ENCODE measurements at regions not wholly inside any gene's neighbourhood (a gene's known extent, or its start where the extent isn't known, plus 50 kb on each side); places are given as distances from the start of the nearest gene placed in this dataset.

- no peak for TF ChIP-seq CREB1 (IDR thresholded peaks at IDR 0.05; ENCODE audit: low read depth)
- no peak for TF ChIP-seq NFIC (IDR thresholded peaks at IDR 0.05)
- TF ChIP-seq TEAD4 (IDR thresholded peaks at IDR 0.05), result no peak
- no peak for TF ChIP-seq USF1 (IDR thresholded peaks at IDR 0.05)
Measured at GRCh38 chr16:59535298-59535697, 801.2 kb upstream of the GOT2 start.

- TF ChIP-seq MAX (IDR thresholded peaks at IDR 0.05) (no peak), ZBTB7A (IDR thresholded peaks at IDR 0.05; ENCODE audit: low read depth) (no peak)
Measured at GRCh38 chr16:59527206-59527997, 793.3 kb upstream of the GOT2 start.

DNA sequence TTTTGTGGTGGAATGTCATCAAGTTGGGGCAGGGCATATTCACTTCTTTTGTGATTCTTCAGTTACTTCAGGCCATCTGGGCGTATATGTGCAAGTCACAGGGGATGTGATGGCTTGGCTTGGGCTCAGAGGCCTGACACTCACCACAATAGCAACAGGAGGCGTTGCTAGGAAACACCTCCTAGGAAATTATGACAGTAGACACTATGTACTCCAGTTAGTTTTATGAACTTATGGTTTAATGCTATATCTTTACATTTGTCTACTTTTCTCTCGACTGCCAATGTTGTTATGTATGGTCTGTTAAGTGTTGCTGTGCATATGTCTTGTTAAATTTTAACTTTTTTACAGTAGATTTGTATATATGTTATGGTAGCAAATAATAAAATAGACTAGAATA lies 788.7 kb upstream of the GOT2 start:
- TF ChIP-seq CEBPB (IDR thresholded peaks at IDR 0.05) (no peak), EGR1 (IDR thresholded peaks at IDR 0.05) (no peak), USF1 (IDR thresholded peaks at IDR 0.05) (no peak), CREB1 (IDR thresholded peaks at IDR 0.05; ENCODE audit: low read depth) (no peak), MAX (IDR thresholded peaks at IDR 0.05) (no peak), RAD21 (IDR thresholded peaks at IDR 0.05; ENCODE audit: low read depth) (no peak), TAF1 (IDR thresholded peaks at IDR 0.05; ENCODE audit: low read depth) (no peak), YY1 (IDR thresholded peaks at IDR 0.05; ENCODE audit: low read depth) (no peak)
- TF ChIP-seq, protein P1, sequence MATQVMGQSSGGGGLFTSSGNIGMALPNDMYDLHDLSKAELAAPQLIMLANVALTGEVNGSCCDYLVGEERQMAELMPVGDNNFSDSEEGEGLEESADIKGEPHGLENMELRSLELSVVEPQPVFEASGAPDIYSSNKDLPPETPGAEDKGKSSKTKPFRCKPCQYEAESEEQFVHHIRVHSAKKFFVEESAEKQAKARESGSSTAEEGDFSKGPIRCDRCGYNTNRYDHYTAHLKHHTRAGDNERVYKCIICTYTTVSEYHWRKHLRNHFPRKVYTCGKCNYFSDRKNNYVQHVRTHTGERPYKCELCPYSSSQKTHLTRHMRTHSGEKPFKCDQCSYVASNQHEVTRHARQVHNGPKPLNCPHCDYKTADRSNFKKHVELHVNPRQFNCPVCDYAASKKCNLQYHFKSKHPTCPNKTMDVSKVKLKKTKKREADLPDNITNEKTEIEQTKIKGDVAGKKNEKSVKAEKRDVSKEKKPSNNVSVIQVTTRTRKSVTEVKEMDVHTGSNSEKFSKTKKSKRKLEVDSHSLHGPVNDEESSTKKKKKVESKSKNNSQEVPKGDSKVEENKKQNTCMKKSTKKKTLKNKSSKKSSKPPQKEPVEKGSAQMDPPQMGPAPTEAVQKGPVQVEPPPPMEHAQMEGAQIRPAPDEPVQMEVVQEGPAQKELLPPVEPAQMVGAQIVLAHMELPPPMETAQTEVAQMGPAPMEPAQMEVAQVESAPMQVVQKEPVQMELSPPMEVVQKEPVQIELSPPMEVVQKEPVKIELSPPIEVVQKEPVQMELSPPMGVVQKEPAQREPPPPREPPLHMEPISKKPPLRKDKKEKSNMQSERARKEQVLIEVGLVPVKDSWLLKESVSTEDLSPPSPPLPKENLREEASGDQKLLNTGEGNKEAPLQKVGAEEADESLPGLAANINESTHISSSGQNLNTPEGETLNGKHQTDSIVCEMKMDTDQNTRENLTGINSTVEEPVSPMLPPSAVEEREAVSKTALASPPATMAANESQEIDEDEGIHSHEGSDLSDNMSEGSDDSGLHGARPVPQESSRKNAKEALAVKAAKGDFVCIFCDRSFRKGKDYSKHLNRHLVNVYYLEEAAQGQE (IDR thresholded peaks at IDR 0.05; ENCODE audit: low read depth), result no peak

DNA sequence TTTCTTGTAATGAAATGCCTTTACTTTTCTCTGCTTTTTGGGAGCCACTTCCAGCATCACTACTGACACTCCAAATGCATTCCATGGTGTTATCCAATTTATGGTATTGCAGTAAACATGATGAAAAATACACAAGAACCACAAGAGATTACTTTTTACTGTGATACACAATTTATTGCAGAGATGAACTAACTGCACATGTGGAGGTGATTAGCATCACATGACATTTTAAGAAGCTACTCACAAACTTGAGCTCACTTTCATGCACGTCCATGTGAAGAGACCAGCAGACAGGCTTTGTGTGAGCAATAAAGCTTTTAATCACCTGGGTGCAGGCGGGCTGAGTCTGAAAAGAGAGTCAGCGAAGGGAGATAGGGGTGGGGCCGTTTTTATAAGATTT lies 780.5 kb upstream of the GOT2 start:
- no peak for TF ChIP-seq TAF1 (IDR thresholded peaks at IDR 0.05; ENCODE audit: low read depth)
- no peak for TF ChIP-seq TCF12 (IDR thresholded peaks at IDR 0.05; ENCODE audit: low read depth)
- TF ChIP-seq RAD21 (IDR thresholded peaks at IDR 0.05; ENCODE audit: low read depth), result no peak

DNA sequence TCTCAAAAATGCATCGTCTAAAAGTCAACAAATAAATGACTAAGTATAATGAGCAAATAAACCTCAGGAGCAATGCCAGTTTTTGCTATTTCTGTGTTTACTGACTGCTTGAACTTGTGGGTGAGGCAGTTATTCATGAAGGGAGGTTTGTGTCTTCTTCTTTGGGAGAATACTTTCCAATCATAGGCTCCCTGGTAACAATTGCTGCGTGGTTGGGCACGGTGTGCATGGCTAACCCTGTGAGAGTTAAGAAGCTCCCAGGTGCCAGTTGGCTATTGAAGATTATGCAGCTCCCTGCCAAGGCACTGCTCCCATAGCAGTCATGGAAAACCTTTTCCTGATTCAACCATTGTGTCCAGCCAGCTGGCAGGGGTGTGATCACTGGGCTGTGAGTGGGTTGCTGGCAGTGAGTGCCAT lies 775.9 kb upstream of the GOT2 start:
- TF ChIP-seq NFIC (IDR thresholded peaks at IDR 0.05) (no peak), CREB1 (IDR thresholded peaks at IDR 0.05; ENCODE audit: low read depth) (no peak), TCF12 (IDR thresholded peaks at IDR 0.05; ENCODE audit: low read depth) (no peak)

DNA sequence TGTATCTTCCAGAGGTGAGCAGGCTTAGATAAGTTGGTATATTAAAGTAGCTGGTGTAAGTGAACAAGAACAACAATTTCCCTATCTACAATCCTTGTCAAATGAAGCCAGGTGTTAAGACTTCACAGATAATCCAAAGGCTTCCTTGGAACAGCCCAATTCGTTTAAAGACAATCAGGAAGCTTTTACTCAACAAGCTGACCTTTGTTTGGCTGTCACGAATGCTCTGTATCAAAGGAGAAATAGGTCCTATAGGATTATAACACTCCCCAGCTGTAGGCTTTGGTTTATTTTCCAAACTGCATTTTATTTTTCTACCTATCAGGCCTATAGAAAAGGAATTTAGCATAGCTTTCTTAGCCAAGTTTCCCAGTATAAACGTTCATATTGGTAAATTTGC lies 766.5 kb upstream of the GOT2 start:
- TF ChIP-seq EGR1 (IDR thresholded peaks at IDR 0.05), result no peak
- TF ChIP-seq EP300 (IDR thresholded peaks at IDR 0.05; ENCODE audit: borderline replicate concordance), result no peak
- no peak for TF ChIP-seq USF1 (IDR thresholded peaks at IDR 0.05)
- no peak for TF ChIP-seq TEAD4 (IDR thresholded peaks at IDR 0.05)
- no peak for TF ChIP-seq CEBPB (IDR thresholded peaks at IDR 0.05)
- no peak for TF ChIP-seq MAX (IDR thresholded peaks at IDR 0.05)
- TF ChIP-seq TCF12 (IDR thresholded peaks at IDR 0.05; ENCODE audit: low read depth), result no peak
- TF ChIP-seq FOXM1 (IDR thresholded peaks at IDR 0.05; ENCODE audit: borderline replicate concordance, low read depth), result no peak
- TF ChIP-seq NFIC (IDR thresholded peaks at IDR 0.05), result no peak
- TF ChIP-seq YY1 (IDR thresholded peaks at IDR 0.05; ENCODE audit: low read depth), result no peak
- TF ChIP-seq TAF1 (IDR thresholded peaks at IDR 0.05; ENCODE audit: low read depth), result no peak
- TF ChIP-seq ZBTB7A (IDR thresholded peaks at IDR 0.05; ENCODE audit: low read depth), result no peak

DNA sequence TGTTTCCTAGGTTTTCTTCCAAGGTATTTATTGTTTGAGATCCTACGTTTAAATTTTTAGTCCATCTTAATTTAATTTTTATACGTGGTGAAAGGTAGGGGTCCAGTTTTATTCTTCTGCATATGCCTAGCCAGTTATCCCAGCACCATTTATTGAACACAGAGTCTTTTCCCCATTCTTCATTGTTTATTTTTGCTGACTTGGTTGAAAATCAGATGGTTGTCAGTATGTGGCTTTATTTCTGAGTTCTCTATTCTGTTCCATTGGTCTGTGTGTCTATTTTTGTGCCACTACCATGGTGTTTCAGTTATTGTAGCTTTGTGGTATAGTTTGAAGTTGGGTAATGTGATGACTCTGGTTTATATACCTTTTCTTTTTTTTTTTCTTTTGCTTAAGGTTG lies 753.0 kb upstream of the GOT2 start:
- TF ChIP-seq ZBTB7A (IDR thresholded peaks at IDR 0.05; ENCODE audit: low read depth) (no peak), EP300 (IDR thresholded peaks at IDR 0.05; ENCODE audit: borderline replicate concordance) (no peak), RAD21 (IDR thresholded peaks at IDR 0.05; ENCODE audit: low read depth) (no peak), TAF1 (IDR thresholded peaks at IDR 0.05; ENCODE audit: low read depth) (no peak), NFIC (IDR thresholded peaks at IDR 0.05) (no peak), TEAD4 (IDR thresholded peaks at IDR 0.05) (no peak), EGR1 (IDR thresholded peaks at IDR 0.05) (no peak), USF1 (IDR thresholded peaks at IDR 0.05) (no peak), CREB1 (IDR thresholded peaks at IDR 0.05; ENCODE audit: low read depth) (no peak), YY1 (IDR thresholded peaks at IDR 0.05; ENCODE audit: low read depth) (no peak), MAX (IDR thresholded peaks at IDR 0.05) (no peak), TCF12 (IDR thresholded peaks at IDR 0.05; ENCODE audit: low read depth) (no peak)
- TF ChIP-seq, protein P1 (IDR thresholded peaks at IDR 0.05; ENCODE audit: low read depth), result no peak
